Endothelial cell (in vitro differentiated cells): ENCODE measurements at regions not wholly inside any gene's neighbourhood (a gene's known extent, or its start where the extent isn't known, plus 50 kb on each side); places are given as distances from the start of the nearest gene placed in this dataset.

Experiments
- DNase-seq: peaks from one replicate; pipeline ENCODE4 v3.0.0; 2021; ENCODE audit warnings: low spot score
- H3K27ac Mint-ChIP-seq: one replicate; pipeline ENCODE4 v1.8.0; 2021; ENCODE audit warnings: mixed read lengths, inconsistent platforms; ENCODE audit not compliant: unreplicated experiment
- H3K27me3 Mint-ChIP-seq: one replicate; pipeline ENCODE4 v1.8.0; 2021; ENCODE audit warnings: mild to moderate bottlenecking, moderate library complexity, mixed read lengths, inconsistent platforms; ENCODE audit not compliant: unreplicated experiment
- H3K36me3 Mint-ChIP-seq: one replicate; pipeline ENCODE4 v1.8.0; 2021; ENCODE audit warnings: mild to moderate bottlenecking, low read depth, mixed read lengths, inconsistent platforms; ENCODE audit not compliant: unreplicated experiment
- H3K4me1 Mint-ChIP-seq: one replicate; pipeline ENCODE4 v1.8.0; 2021; ENCODE audit warnings: mild to moderate bottlenecking, mixed read lengths, inconsistent platforms; ENCODE audit not compliant: unreplicated experiment
- H3K4me3 Mint-ChIP-seq: one replicate; pipeline ENCODE4 v1.8.0; 2021; ENCODE audit warnings: mild to moderate bottlenecking, mixed read lengths, inconsistent platforms; ENCODE audit not compliant: unreplicated experiment
- H3K9me3 Mint-ChIP-seq: one replicate; pipeline ENCODE4 v1.8.0; 2021; ENCODE audit warnings: mixed read lengths, inconsistent platforms; ENCODE audit not compliant: unreplicated experiment
- TF ChIP-seq, protein P1 (sequence below): fragments of 200-600 bp; sonication (generic); IDR thresholded peaks from one replicate; pipeline ENCODE4 v1.5.0; 2021; ENCODE audit warnings: antibody characterized with exemption; ENCODE audit not compliant: unreplicated experiment

GRCh38 chrY:7448687-7449086 is 537.1 kb upstream of the AMELY start:
- Mint-ChIP-seq H3K9me3 (no peaks in the 10 kb centered on the region), H3K36me3 (peaks cover 6% of the 10 kb centered on the region), H3K4me3 (no peak overlapping the region), H3K27me3 (peaks cover 2% of the 10 kb centered on the region), H3K27ac (no peak overlapping the region), H3K4me1 (no peaks in the 10 kb centered on the region)
- TF ChIP-seq, protein P1, sequence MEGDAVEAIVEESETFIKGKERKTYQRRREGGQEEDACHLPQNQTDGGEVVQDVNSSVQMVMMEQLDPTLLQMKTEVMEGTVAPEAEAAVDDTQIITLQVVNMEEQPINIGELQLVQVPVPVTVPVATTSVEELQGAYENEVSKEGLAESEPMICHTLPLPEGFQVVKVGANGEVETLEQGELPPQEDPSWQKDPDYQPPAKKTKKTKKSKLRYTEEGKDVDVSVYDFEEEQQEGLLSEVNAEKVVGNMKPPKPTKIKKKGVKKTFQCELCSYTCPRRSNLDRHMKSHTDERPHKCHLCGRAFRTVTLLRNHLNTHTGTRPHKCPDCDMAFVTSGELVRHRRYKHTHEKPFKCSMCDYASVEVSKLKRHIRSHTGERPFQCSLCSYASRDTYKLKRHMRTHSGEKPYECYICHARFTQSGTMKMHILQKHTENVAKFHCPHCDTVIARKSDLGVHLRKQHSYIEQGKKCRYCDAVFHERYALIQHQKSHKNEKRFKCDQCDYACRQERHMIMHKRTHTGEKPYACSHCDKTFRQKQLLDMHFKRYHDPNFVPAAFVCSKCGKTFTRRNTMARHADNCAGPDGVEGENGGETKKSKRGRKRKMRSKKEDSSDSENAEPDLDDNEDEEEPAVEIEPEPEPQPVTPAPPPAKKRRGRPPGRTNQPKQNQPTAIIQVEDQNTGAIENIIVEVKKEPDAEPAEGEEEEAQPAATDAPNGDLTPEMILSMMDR, result no peak
- DNase-seq, result no peak

- TF ChIP-seq, protein P1, result no peak
- no peak for DNase-seq
- H3K27me3 Mint-ChIP-seq, result peaks cover 2% of the 10 kb centered on the region
- H3K4me1 Mint-ChIP-seq, result no peaks in the 10 kb centered on the region
- no peak overlapping the region for H3K27ac Mint-ChIP-seq
- peaks cover 6% of the 10 kb centered on the region for H3K36me3 Mint-ChIP-seq
- no peaks in the 10 kb centered on the region for H3K9me3 Mint-ChIP-seq
- H3K4me3 Mint-ChIP-seq, result no peak overlapping the region
Observed at GRCh38 chrY:7447881-7448516, 536.4 kb upstream of the AMELY start.

DNA sequence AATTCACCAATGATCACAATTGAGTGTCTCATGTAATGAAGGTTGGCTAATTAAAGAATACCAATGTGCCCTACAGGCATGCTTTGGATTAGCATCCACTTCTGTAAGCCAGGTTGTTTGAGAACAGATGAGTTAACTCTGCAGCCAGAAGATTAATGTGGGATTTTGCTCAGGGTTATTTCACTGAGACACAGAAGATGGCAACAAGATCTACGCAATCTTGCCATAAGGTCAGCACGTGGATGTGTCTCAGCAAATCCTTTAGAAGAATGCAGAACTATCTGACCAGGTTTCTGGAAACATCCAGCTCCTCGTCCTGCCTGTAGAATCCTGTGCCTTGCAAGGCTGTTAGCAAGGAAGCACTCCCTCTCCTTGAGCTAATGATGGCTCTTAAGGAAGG is 532.6 kb upstream of the AMELY start:
- DNase-seq, result no peak
- Mint-ChIP-seq H3K4me1 (no peaks in the 10 kb centered on the region), H3K36me3 (no peaks in the 10 kb centered on the region), H3K4me3 (no peak overlapping the region), H3K27ac (no peak overlapping the region), H3K9me3 (no peaks in the 10 kb centered on the region), H3K27me3 (no peaks in the 10 kb centered on the region)
- TF ChIP-seq, protein P1, result no peak

DNA sequence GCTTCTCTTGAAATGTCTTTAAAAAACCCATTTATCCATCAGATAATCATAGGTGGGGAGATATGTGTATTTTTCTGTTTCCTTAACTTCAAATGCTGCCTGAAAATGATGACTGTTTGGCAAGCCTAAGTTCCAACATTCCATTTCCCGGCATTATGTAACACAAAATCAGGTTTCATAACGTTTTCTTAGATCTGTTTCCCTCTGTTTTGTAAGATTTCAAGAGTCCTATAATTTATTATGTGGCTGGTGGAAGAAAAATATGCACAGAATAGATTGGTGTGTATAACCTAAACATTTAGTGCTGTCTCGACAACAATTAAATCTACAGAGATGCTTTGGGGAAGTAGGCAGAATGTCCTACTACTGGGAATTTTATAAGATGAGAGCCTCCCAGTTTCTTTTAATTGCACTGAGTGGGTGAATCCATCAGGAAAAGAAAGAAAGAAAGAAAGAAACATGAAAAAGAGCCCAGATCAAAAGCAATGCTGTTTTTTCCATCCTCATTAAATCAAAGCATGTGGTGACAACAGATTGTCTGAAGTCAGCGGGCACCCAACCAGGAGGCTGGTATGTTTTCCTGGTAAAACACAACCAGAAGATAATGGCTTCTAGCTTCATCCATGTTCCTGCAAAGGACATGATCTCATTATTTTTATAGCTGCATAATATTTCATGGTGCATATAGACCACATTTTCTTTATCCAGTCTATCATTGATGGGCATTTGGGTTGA is 529.4 kb upstream of the AMELY start:
- H3K27ac Mint-ChIP-seq, result no peak overlapping the region
- no peaks in the 10 kb centered on the region for H3K36me3 Mint-ChIP-seq
- H3K27me3 Mint-ChIP-seq, result no peaks in the 10 kb centered on the region
- no peak for DNase-seq
- no peaks in the 10 kb centered on the region for H3K9me3 Mint-ChIP-seq
- TF ChIP-seq, protein P1, result no peak
- no peaks in the 10 kb centered on the region for H3K4me1 Mint-ChIP-seq
- no peak overlapping the region for H3K4me3 Mint-ChIP-seq

GRCh38 chrY:7437086-7437485 is 525.5 kb upstream of the AMELY start:
- H3K4me3 Mint-ChIP-seq, result no peak overlapping the region
- TF ChIP-seq, protein P1, result no peak
- H3K27me3 Mint-ChIP-seq, result no peaks in the 10 kb centered on the region
- no peaks in the 10 kb centered on the region for H3K36me3 Mint-ChIP-seq
- H3K9me3 Mint-ChIP-seq, result no peaks in the 10 kb centered on the region
- no peak for DNase-seq
- H3K4me1 Mint-ChIP-seq, result no peaks in the 10 kb centered on the region
- H3K27ac Mint-ChIP-seq, result no peak overlapping the region
